GM21526 (cell line): ENCODE measurements at regions not wholly inside any gene's neighbourhood (a gene's known extent, or its start where the extent isn't known, plus 50 kb on each side); places are given as distances from the start of the nearest gene placed in this dataset.

Source experiments
- ATAC-seq: cut with Tn5 transposase; IDR thresholded peaks from one replicate; pipeline ENCODE4 v1.9.1; 2021; ENCODE audit warnings: moderate library complexity; ENCODE audit not compliant: unreplicated experiment, low FRiP score

- ATAC-seq, result no peak
Measured at GRCh38 chr7:41383596-41383995, 319.3 kb downstream of the INHBA start.

GRCh38 chr7:41378156-41378555 lies 324.7 kb downstream of the INHBA start:
- no peak for ATAC-seq

- ATAC-seq, result no peak
Measured at GRCh38 chr7:41375582-41375981, 327.3 kb downstream of the INHBA start.

GRCh38 chr7:41374150-41374848 lies 328.6 kb downstream of the INHBA start:
- no peak for ATAC-seq

GRCh38 chr7:41367967-41368882 lies 334.7 kb downstream of the INHBA start:
- ATAC-seq, result no peak

GRCh38 chr7:41351091-41351490 lies 351.8 kb downstream of the INHBA start:
- ATAC-seq, result no peak

GRCh38 chr7:41346878-41347277 lies 356.0 kb downstream of the INHBA start:
- no peak for ATAC-seq

- ATAC-seq, result no peak
Measured at GRCh38 chr7:41339913-41340676, 362.8 kb downstream of the INHBA start.

GRCh38 chr7:41336981-41337380 lies 365.9 kb downstream of the INHBA start:
- no peak for ATAC-seq

- no peak for ATAC-seq
Measured at GRCh38 chr7:41336455-41336952, 366.4 kb downstream of the INHBA start.

- no peak for ATAC-seq
Measured at GRCh38 chr7:41334071-41334862, 368.6 kb downstream of the INHBA start.

GRCh38 chr7:41333511-41333910 lies 369.4 kb downstream of the INHBA start:
- ATAC-seq, result no peak

GRCh38 chr7:41331194-41331593 lies 371.7 kb downstream of the INHBA start:
- no peak for ATAC-seq

- ATAC-seq, result no peak
Measured at GRCh38 chr7:41328544-41328943, 374.3 kb downstream of the INHBA start.

- no peak for ATAC-seq
Measured at GRCh38 chr7:41328131-41328530, 374.8 kb downstream of the INHBA start.

GRCh38 chr7:41326616-41327015 lies 376.3 kb downstream of the INHBA start:
- ATAC-seq, result no peak

- no peak for ATAC-seq
Measured at GRCh38 chr7:41323806-41324205, 379.1 kb downstream of the INHBA start.

- no peak for ATAC-seq
Measured at GRCh38 chr7:41319581-41319980, 383.3 kb downstream of the INHBA start.

- no peak for ATAC-seq
Measured at GRCh38 chr7:41316410-41316809, 386.5 kb downstream of the INHBA start.

GRCh38 chr7:41315764-41316163 lies 387.1 kb downstream of the INHBA start:
- no peak for ATAC-seq
